HCT116 (cell line): ENCODE measurements at regions not wholly inside any gene's neighbourhood (a gene's known extent, or its start where the extent isn't known, plus 50 kb on each side); places are given as distances from the start of the nearest gene placed in this dataset.
"Not testable (repeated sequence)": the region's sequence is repeated elsewhere in the genome, so short reads cannot be mapped to it uniquely, and the experiment has no call there.

Source experiments
- ATAC-seq: fragments of 200-7000 bp; cut with Tn5 transposase; 2 replicates; pipeline ENCODE4 v1.9.1; 2020; ENCODE audit warnings: mild to moderate bottlenecking, moderate library complexity
- BruUV-seq: library from RNA; stranded (reverse); fragments of 400-500 nt; replicated peaks from 2 replicates; lab custom pipeline; 2021; lab: Mats Ljungman, UMichigan
- CTCF ChIA-PET: fragments of 300-600 bp; sonication (Branson Sonifier 250); formaldehyde crosslinking; loops from one replicate; lab custom pipeline; 2021; ENCODE audit warnings: antibody characterized with exemption; lab: Charles Lee
- POLR2A ChIA-PET: fragments of 300-600, 350-600 bp; sonication (Branson Sonifier 250); formaldehyde crosslinking; loops from one replicate; lab custom pipeline; 2021; ENCODE audit warnings: antibody characterized with exemption; lab: Charles Lee
- RAD21 ChIA-PET, 2 experiments: fragments of 300-600 bp; sonication (Branson Sonifier 250); formaldehyde crosslinking; loops; one replicate each; lab custom pipeline; 2023; ENCODE audit warnings: low total read pairs in 2 of 2; ENCODE audit not compliant: uncharacterized antibody in 2 of 2, unreplicated experiment in 2 of 2, low non-redundant PET in 1 of 2; lab: Charles Lee
- DNase-seq: peaks from one replicate; pipeline ENCODE4 v3.0.0-alpha.2; 2010; ENCODE audit warnings: low read depth, low spot score
- H2AFZ ChIP-seq: fragments of 200-600 bp; shearing (Covaris generic), sonication (generic); 2 replicates; pipeline ENCODE4 v1.6.1; 2017; ENCODE audit warnings: low read depth, mixed run types, mixed read lengths, antibody characterized with exemption, low read length; ENCODE audit not compliant: poor library complexity, severe bottlenecking
- H3K27ac ChIP-seq: 2 replicates; pipeline ENCODE4 v1.5.1; 2012; ENCODE audit warnings: low read depth, low read length
- H3K27me3 ChIP-seq: fragments of 200-600 bp; sonication (generic); 2 replicates; pipeline ENCODE4 v1.6.1; 2016; ENCODE audit warnings: mixed run types, low read length, mixed read lengths; ENCODE audit not compliant: insufficient read depth
- H3K36me3 ChIP-seq, 2 experiments: fragments of 200-500 bp in 1 of 2; fragments of 200-600 bp in 1 of 2; sonication (Bioruptor generic) in 1 of 2; sonication (generic) in 1 of 2; 2 replicates each; pipeline versions ENCODE4 v1.5.1 to v1.6.1; 2014 to 2016; ENCODE audit warnings: low read length in 2 of 2, inconsistent platforms in 1 of 2, mixed read lengths in 1 of 2, mixed run types in 1 of 2; ENCODE audit not compliant: insufficient read depth in 2 of 2, control insufficient read depth in 1 of 2
- H3K4me1 ChIP-seq, 2 experiments: fragments of 200-600 bp in 1 of 2; sonication (generic) in 1 of 2; 2 replicates each; pipeline versions ENCODE4 v1.5.1 to v1.6.1; 2012 to 2017; ENCODE audit warnings: low read length in 2 of 2, inconsistent platforms in 1 of 2, mild to moderate bottlenecking in 1 of 2, mixed read lengths in 1 of 2, mixed run types in 1 of 2, moderate library complexity in 1 of 2; ENCODE audit not compliant: insufficient read depth in 2 of 2, control insufficient read depth in 1 of 2
- H3K4me2 ChIP-seq: fragments of 200-600 bp; sonication (generic); 2 replicates; pipeline ENCODE4 v1.6.1; 2017; ENCODE audit warnings: mixed run types, low read length, mixed read lengths
- H3K4me3 ChIP-seq, 2 experiments: fragments of 200-600 bp in 1 of 2; sonication (generic) in 1 of 2; replicated peaks in 1 of 2; 2 replicates each; pipeline ENCODE4 v1.5.1; 2011 to 2016; ENCODE audit warnings: low read length in 2 of 2, control low read depth in 1 of 2, low read depth in 1 of 2, mild to moderate bottlenecking in 1 of 2, mixed read lengths in 1 of 2, mixed run types in 1 of 2
- H3K79me2 ChIP-seq: fragments of 200-600 bp; sonication (generic); 2 replicates; pipeline ENCODE4 v1.6.1; 2017; ENCODE audit warnings: mild to moderate bottlenecking, mixed run types, low read length, moderate library complexity, mixed read lengths; ENCODE audit not compliant: insufficient read depth
- H3K9ac ChIP-seq: fragments of 200-600 bp; sonication (generic); 2 replicates; pipeline ENCODE4 v1.6.1; 2016; ENCODE audit warnings: low read length, mixed read lengths
- H3K9me2 ChIP-seq: fragments of 200-600 bp; sonication (generic), shearing (Covaris generic); 2 replicates; pipeline ENCODE4 v1.6.1; 2017; ENCODE audit warnings: mixed run types, mild to moderate bottlenecking, moderate library complexity; ENCODE audit not compliant: insufficient read depth
- H3K9me3 ChIP-seq, 2 experiments: fragments of 200-500 bp in 1 of 2; fragments of 200-600 bp in 1 of 2; sonication (Bioruptor generic) in 1 of 2; sonication (generic) in 1 of 2; 2 replicates each; pipeline ENCODE4 v1.6.1; 2014 to 2017; ENCODE audit warnings: low read length in 2 of 2, mixed read lengths in 2 of 2, inconsistent platforms in 1 of 2, low read depth in 1 of 2, mild to moderate bottlenecking in 1 of 2, mixed run types in 1 of 2, moderate library complexity in 1 of 2; ENCODE audit not compliant: control insufficient read depth in 1 of 2, insufficient read depth in 1 of 2
- H4K20me1 ChIP-seq: fragments of 200-600 bp; sonication (generic), shearing (Covaris generic); 2 replicates; pipeline ENCODE4 v1.6.1; 2017; ENCODE audit warnings: mixed run types, mild to moderate bottlenecking, moderate library complexity; ENCODE audit not compliant: insufficient read depth
- ELF1 ChIP-seq: IDR thresholded peaks from 2 replicates; pipeline ENCODE4 v1.6.1; 2012; ENCODE audit warnings: low read depth, borderline replicate concordance
- TCF7L2 ChIP-seq: IDR thresholded peaks from 2 replicates; pipeline ENCODE4 v1.7.0; 2011; ENCODE audit warnings: borderline replicate concordance, inconsistent platforms; ENCODE audit not compliant: insufficient read depth, insufficient read length; ENCODE audit errors: extremely low read depth
- intact Hi-C: fragments of 100-400 bp; cut with micrococcal nuclease; formaldehyde crosslinking; loops from 2 replicates; pipeline ENCODE4 v1.10.0; 2022
- TF ChIP-seq, protein P1 (sequence below), 3 experiments: fragments of 200-600 bp in 1 of 3; sonication (generic) in 1 of 3; IDR thresholded peaks in 2 of 3; conservative IDR thresholded peaks in 1 of 3; 2 replicates each; pipeline ENCODE4 v1.5.1; 2012 to 2017; ENCODE audit warnings: low read depth in 2 of 3, low read length in 2 of 3, antibody characterized with exemption in 1 of 3, borderline replicate concordance in 1 of 3, control low read depth in 1 of 3, mild to moderate bottlenecking in 1 of 3, mixed read lengths in 1 of 3, mixed run types in 1 of 3, moderate library complexity in 1 of 3; ENCODE audit not compliant: insufficient read depth in 1 of 3

DNA sequence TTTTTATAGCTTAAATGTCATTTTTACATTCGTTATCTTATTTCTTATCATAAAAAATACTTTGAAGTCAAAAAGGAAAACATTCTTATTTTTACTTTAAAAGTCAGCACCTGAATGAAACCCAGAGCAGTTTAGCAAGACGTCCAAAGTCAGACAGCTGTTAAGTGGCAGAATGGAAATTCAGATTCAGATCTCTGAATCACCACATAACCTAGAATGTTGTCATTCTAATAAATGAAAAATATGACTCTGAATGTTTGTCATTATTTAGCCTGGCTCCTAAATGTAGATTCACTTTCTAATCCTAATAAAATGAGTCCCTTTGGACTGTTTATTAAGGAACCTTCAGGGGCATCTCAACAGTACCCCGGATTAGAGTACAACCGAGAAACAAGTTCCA lies 75.2 kb upstream of the RGS7 start:
- intact Hi-C loops = no loop called here
- Histone ChIP-seq H3K27me3 (peaks cover 4% of the 10 kb centered on the region; the same call in 1 of the 2 replicates), H3K27ac (no peak overlapping the region), H3K79me2 (no peaks in the 10 kb centered on the region), H2AFZ (no peak overlapping the region), H3K4me1 (no peaks in the 10 kb centered on the region), H3K36me3 (no peaks in the 10 kb centered on the region), H3K9me3 (no peaks in the 10 kb centered on the region), H3K4me3 (no peak overlapping the region), H3K4me2 (no peak overlapping the region), H3K9ac (no peak overlapping the region), H4K20me1 (no peaks in the 10 kb centered on the region), H3K9me2 (no peaks in the 10 kb centered on the region)
- TF ChIP-seq, protein P1, sequence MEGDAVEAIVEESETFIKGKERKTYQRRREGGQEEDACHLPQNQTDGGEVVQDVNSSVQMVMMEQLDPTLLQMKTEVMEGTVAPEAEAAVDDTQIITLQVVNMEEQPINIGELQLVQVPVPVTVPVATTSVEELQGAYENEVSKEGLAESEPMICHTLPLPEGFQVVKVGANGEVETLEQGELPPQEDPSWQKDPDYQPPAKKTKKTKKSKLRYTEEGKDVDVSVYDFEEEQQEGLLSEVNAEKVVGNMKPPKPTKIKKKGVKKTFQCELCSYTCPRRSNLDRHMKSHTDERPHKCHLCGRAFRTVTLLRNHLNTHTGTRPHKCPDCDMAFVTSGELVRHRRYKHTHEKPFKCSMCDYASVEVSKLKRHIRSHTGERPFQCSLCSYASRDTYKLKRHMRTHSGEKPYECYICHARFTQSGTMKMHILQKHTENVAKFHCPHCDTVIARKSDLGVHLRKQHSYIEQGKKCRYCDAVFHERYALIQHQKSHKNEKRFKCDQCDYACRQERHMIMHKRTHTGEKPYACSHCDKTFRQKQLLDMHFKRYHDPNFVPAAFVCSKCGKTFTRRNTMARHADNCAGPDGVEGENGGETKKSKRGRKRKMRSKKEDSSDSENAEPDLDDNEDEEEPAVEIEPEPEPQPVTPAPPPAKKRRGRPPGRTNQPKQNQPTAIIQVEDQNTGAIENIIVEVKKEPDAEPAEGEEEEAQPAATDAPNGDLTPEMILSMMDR (IDR thresholded peaks at IDR 0.05 in 2 of 3, conservative IDR thresholded peaks at IDR 0.05 in 1 of 3; ENCODE audit: borderline replicate concordance in 1 of 3, insufficient read depth in 1 of 3, low read depth in 2 of 3, low read length in 2 of 3) = no peak
- no peak for TF ChIP-seq TCF7L2
- no peak for TF ChIP-seq ELF1
- ChIA-PET RAD21 (no interaction called here), POLR2A (no interaction called here), CTCF (no interaction called here)
- DNase-seq (no peak), ATAC-seq (no peak)
- no TSS peak for BruUV-seq

DNA sequence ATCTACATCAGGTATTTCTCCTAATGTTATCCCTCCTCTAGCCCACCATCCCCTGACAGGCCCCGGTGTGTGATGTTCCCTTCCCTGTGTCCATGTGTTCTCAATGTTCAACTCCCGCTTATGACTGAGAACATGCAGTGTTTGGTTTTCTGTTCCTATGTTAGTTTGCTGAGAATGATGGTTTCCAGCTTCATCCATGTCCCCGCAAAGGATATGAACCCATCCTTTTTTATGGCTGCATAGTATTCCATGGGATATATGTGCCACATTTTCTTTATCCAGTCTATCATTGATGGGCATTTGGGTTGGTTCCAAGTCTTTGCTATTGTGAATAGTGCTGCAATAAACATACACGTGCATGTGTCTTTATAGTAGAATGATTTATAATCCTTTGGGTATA lies 68.1 kb upstream of the RGS7 start:
- H3K4me1 ChIP-seq, H4K20me1 ChIP-seq, H3K9me3 ChIP-seq, H3K4me2 ChIP-seq, H3K27ac ChIP-seq, H3K36me3 ChIP-seq, H3K4me3 ChIP-seq, H3K27me3 ChIP-seq, intact Hi-C loops, H2AFZ ChIP-seq, H3K9ac ChIP-seq, ATAC-seq, H3K9me2 ChIP-seq, DNase-seq, RAD21 ChIA-PET, H3K79me2 ChIP-seq, POLR2A ChIA-PET, CTCF ChIA-PET, BruUV-seq: not testable (repeated sequence)
